NCI-H146 (cell line): ENCODE measurements at regions not wholly inside any gene's neighbourhood (a gene's known extent, or its start where the extent isn't known, plus 50 kb on each side); places are given as distances from the start of the nearest gene placed in this dataset.
"Not testable (repeated sequence)": the region's sequence is repeated elsewhere in the genome, so short reads cannot be mapped to it uniquely, and the experiment has no call there.

ENCODE experiments used
- DNase-seq: peaks from one replicate; lab custom pipeline; 2025; lab: John Stamatoyannopoulos, UW

- no peak for DNase-seq
Measured at GRCh38 chr18:60319129-60319528, 53.4 kb downstream of the MC4R start.

DNA sequence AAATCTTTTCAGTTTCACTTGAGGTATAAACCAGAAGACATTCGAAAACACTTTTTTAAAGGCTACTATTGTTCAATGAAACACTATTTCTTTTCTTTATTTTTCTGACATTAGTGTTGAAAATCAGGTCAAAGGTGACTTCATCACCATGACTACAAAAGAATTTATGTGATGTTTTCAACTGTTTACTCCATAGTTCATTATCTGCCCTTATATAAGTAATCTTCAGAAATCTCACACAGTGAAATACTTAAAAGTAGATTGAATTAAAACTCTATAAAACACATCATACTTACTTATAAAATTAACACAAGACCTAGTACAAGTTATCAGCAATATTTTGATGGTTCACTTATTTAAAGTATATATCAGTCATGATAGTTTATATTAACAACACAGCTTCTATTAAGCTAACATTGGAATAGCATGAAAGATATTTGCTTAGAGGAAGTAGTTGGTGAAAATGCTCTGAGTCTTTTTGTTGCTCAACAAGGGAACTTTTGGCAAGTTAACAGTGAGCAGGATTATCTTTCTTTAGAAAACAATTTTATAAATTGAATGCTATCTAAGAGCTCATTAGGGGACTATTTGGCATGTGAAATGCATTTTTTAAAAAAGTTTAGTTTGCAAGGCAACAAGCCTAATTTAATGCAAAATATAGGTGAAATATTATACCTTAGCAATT is 60.8 kb downstream of the MC4R start:
- DNase-seq, result no peak

- DNase-seq, result peak; percentile 51
Measured at GRCh38 chr18:60295674-60296073, 76.9 kb downstream of the MC4R start.

GRCh38 chr18:60292186-60292585 is 80.4 kb downstream of the MC4R start:
- no peak for DNase-seq

GRCh38 chr18:60279391-60279790 is 93.2 kb downstream of the MC4R start:
- no peak for DNase-seq

DNA sequence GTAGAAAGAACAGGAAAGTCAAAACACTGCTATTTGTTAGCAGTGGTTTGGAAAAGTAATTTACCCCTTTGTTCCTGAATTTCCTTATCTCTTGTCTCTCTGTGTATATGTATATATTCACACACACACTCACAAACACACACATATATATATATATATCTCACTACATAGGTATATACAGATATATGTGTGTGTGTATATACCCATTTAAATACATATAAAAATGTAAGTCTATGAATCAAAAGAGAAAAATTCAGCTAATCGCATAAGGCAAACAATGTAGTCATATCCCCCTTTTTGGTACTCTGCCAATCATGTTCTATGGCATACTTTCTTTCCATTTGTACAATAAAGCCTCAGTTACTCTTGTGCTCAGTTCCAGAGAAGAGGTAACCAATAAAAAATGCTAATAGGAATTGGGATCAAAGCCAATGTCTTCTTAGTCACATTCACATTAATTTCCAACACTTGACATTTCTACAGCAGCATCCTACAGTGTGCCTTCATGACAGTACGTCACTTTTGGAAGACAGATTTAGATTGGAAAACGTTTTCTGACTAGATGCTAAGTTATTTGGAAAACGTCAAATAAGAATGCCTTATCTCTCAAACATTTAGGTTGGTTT is 94.6 kb downstream of the MC4R start:
- DNase-seq, result no peak

- DNase-seq, result no peak
Measured at GRCh38 chr18:60267391-60268058, 105.0 kb downstream of the MC4R start.

DNA sequence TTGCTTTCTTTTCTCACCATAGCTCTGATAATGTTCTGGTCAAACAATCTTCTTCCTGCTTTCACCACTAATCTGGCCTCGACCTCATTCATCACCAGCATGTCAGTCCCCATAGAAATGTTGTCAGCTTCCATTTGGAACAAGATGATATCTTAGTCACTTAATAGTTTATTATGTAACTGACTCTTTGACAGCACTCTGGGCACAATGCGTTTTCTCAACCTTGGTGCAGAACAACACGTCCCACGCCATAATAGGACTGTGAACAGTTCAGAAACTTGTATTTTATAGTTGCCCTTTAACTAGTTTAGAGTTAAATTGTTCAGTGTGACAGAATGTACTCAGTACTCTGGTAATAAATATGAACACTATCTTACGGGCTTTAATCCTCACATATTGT is 106.0 kb downstream of the MC4R start:
- no peak for DNase-seq

DNA sequence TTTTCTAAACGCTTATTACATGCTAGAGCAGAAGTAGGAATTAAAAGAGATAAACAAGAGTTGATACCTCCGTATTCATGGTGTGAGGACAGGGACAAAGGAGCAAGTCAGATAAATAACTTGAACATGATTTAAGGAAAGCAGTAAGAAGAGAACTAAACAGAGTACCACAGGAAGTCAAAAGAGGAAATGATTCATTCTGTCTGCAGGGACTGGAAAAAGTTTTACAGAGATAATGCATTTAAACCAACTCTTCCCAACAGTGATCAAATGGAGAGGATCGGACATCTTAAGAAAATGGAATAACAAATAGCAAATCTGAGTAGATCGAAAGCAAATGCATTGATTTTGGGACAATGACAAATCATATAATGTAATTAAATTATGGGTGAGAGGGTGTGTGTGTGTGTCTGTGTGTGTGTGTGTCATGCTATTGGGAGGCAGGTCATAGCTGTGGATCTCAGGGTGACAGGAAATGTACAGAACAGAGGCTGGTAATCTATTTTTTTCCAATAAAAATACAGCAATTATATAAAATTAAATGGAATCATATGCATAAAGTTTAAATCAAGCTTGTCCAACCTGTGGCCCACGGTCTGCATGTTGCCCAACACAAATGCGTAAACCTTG is 113.4 kb downstream of the MC4R start:
- DNase-seq, result no peak

DNA sequence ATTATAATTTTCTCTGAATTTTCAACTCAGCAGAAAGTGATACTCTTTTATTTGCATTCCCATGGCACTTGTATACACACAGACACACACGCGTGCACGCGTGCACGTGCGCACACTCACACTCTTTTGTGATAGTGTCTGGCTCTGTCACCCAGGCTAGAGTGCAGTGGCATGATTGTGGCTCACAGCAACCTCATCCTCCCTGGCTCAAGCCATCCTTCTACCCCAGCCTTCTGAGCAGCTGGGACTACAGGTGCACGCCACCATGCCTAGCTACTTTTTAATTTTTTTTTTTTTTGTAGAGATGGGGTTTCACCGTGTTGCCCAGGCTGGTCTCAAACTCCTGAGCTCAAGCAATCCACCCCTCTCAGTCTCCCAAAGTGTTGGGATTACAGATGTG is 123.2 kb downstream of the MC4R start:
- no peak for DNase-seq

DNA sequence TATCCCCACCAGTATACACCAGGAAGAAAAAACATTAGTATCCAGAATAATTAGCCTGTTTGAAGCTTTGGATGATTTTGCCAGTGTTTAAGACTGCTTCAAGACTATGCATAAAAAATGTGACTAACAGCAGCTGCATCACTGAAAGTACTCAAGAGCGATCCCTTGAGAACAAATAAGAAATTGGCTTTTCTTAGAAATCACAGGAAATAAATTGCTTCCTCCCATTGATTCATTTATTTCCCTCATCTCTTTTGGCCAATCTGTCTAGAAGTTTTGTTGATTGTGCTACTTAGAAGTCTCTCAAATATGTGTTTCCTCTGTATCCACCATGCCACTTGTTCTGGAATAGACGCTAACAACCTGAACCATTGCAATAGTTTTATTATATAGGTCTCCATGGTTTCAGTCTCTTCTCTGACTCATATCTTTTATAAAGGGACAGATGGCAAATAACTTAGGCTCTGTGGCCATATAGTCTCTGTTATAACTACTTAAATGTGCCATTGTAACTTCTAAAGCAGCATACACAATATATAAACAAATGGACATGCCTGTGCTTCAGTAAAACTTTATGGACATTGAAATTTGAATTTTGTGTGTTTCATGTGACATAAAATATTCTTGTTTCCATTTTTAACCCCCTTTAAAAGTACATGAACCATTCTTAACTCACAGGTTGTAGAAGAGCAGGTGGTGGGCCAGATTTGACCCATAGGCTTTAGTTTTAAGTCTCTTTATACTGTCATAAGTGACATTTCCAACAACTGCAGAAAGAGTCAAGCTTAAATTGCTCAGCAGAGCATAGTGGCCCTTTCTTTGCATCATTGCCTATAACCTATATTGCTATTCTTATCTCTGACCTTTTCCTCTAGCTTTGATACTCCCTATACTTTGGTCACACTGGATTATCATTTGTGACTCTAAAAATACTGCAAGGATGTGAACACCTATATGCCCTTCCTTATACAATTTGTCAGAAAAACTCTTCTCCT is 123.9 kb downstream of the MC4R start:
- no peak for DNase-seq

- no peak for DNase-seq
Measured at GRCh38 chr18:60247103-60247502, 125.5 kb downstream of the MC4R start.

- DNase-seq, result no peak
Measured at GRCh38 chr18:60246606-60247005, 126.0 kb downstream of the MC4R start.

DNA sequence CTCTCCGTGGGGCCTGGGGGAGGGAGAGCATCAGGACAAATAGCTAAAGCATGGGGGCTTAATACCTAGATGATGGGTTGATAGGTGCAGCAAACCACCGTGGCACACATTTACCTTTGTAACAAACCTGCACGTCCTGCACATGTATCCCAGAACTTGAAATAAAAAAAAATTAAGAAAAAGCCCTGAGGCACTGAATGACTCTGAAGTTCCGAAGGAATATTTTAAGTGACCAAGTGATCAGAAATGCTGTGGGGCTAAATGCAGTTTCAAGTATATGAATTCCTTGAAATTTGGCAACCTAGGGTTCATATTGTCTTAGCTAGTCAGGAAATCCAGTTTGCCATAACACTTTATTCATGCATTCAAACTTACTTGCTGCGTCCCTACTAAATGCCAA is 127.5 kb downstream of the MC4R start:
- DNase-seq, result no peak

- not testable (repeated sequence) for DNase-seq
Measured at GRCh38 chr18:60239024-60239710, 133.4 kb downstream of the MC4R start.

- DNase-seq, result no peak
Measured at GRCh38 chr18:60235164-60235563, 137.4 kb downstream of the MC4R start.

DNA sequence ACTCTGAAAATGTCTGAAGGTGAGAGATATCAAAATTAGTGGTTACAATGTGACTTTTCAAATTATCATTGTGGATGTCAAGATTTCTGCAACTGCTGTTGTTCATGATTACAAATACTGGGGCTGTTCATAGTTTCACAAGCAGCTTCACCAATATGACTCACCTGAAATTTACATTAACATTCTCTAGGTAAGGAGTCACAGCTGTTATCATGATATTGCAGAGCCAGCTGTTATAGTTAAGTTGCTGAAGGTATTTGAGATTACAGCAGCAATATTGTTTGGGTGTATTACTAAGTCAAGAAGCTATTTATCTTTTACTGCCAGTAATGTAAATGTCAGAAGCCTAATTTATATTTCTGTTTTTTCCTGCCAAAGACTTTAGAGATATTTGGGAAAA is 140.0 kb downstream of the MC4R start:
- no peak for DNase-seq

DNA sequence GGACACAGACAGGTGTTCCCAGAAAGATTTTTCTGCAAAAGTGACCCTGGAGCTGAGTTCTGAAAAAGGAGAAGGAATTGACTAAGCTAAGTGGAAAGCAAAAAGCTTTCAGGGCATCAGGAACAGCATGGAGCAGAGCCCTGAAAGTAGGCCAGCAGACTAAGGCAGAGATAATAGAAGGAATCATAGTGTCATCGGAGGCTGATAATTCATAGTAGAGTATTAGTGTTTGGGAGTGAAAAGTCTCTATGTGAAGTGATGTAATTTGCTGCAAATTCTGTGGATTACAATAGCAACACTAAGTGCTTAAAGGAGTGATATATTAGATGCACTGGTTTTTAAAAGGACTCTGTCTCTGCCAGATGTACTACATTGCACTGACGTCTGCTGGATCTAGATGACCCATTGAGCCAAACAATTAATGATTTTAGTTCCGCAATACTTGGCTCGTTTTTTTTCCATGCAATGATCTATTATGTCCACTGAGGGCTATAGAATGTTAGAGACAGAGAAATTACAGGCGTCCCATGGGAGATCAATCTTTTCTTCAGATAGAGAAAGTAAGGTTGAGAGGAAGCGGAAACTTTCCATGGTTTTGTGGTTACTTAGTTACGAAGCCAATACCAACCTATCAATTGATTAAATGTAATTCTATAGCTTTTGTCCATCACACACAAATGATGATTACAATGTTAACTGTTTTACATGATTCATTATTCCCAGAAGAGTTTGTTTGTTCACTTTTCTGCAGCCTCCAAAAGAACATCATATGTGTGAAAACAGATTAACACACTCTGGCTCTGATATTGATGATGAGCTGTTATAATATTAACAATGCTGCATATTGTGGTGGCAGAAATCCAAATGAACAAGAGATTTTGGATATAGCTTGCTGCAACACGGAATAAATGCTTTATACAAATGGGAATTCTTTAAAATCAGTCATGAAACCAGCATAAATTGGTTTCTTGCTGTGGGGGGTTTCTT is 143.7 kb downstream of the MC4R start:
- DNase-seq, result no peak

DNA sequence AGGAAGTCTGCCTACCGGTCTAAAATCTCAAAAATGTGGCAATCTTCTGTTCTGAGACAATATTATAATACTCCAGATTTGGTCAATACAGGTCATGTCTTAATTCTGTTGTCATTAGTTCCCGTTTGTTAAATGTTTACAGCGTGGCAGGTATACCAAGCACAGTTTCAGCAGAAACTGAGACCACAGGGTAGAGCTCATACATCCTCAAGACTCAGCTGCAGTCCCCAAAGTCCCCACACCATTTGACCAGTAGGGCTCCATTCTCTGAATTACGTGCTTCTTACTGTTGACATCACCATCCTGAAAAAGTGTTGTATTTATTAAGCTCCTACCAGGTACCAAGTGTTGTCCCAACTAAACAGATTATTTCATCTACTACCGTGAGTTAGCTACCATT is 157.1 kb downstream of the MC4R start:
- DNase-seq, result no peak

- no peak for DNase-seq
Measured at GRCh38 chr18:60209042-60209441, 163.5 kb downstream of the MC4R start.
